ENCODE measurements at regions not wholly inside any gene's neighbourhood (a gene's known extent, or its start where the extent isn't known, plus 50 kb on each side); places are given as distances from the start of the nearest gene placed in this dataset.

DNA sequence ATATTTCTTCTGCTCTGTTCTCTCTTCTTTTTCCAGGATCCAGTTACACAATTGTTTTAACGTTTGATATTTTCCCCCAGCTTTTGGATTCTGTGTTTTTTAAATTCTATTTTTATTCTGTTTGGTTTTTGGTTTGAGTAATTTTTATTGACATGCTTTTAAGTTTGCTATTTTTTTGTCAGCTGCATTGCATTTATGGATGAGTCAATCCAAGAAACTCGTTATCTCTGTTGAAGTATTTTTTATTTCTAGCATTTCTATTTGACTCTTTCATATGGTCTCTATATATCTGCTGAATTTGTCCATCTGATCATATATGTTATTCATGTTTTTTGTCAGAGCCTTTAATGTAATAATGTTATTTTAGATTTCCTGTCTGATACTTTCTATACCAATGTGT, 65.6 kb downstream of the DDIT4L start:
- Histone ChIP-seq H2AFZ (ENCODE audit: insufficient read depth, low read depth, low read length, poor library complexity, severe bottlenecking) (no peak overlapping the region), H3K9me3 (replicated peaks in 1 of 2; ENCODE audit: control insufficient read depth in 1 of 2, insufficient read depth in 1 of 2, low read length in 2 of 2) (no peaks in the 10 kb centered on the region), H3K79me2 (ENCODE audit: insufficient read depth, low read length) (no peaks in the 10 kb centered on the region), H3K9ac (ENCODE audit: insufficient read depth, low read length, poor library complexity, severe bottlenecking) (no peak overlapping the region), H3K4me3 (replicated peaks in 1 of 3; ENCODE audit: low read depth in 2 of 3, low read length in 3 of 3) (no peak overlapping the region), H3K4me2 (replicated peaks; ENCODE audit: extremely low read depth, low read length, poor library complexity, severe bottlenecking) (no peak overlapping the region), H3K4me1 (ENCODE audit: control insufficient read depth in 1 of 2, insufficient read depth in 2 of 2, low read length in 2 of 2) (no peaks in the 10 kb centered on the region), H3K36me3 (replicated peaks in 1 of 2; ENCODE audit: control insufficient read depth in 1 of 2, insufficient read depth in 2 of 2, low read length in 2 of 2) (no peaks in the 10 kb centered on the region), H3K27ac (ENCODE audit: low read depth in 1 of 2, low read length in 2 of 2) (no peak overlapping the region), H4K20me1 (ENCODE audit: insufficient read depth, low read length) (no peaks in the 10 kb centered on the region), H3K27me3 (ENCODE audit: control insufficient read depth in 2 of 2, insufficient read depth in 2 of 2, low read length in 2 of 2) (no peaks in the 10 kb centered on the region)
- intact Hi-C loops (cut with micrococcal nuclease) = no loop called here
- no CpG with 5 or more reads among the region's 2 CpGs for whole genome bisulfite sequencing (ENCODE audit: insufficient coverage)
- no peak overlapping the region for H3K27ac Mint-ChIP-seq
- H3K9me3 Mint-ChIP-seq = peaks cover 2 to 11% (median 8%) of the 10 kb centered on the region in 7 donors
- H3K27me3 Mint-ChIP-seq (ENCODE audit: low read depth in 3 of 3) = peaks cover 0 to 2% (median 0%) of the 10 kb centered on the region in 3 donors
- no peak overlapping the region for H3K4me3 Mint-ChIP-seq
- no peaks in the 10 kb centered on the region for H3K36me3 Mint-ChIP-seq
- no peak for DNase-seq
- H3K4me1 Mint-ChIP-seq = no peaks in the 10 kb centered on the region
- TF ChIP-seq, protein P1, sequence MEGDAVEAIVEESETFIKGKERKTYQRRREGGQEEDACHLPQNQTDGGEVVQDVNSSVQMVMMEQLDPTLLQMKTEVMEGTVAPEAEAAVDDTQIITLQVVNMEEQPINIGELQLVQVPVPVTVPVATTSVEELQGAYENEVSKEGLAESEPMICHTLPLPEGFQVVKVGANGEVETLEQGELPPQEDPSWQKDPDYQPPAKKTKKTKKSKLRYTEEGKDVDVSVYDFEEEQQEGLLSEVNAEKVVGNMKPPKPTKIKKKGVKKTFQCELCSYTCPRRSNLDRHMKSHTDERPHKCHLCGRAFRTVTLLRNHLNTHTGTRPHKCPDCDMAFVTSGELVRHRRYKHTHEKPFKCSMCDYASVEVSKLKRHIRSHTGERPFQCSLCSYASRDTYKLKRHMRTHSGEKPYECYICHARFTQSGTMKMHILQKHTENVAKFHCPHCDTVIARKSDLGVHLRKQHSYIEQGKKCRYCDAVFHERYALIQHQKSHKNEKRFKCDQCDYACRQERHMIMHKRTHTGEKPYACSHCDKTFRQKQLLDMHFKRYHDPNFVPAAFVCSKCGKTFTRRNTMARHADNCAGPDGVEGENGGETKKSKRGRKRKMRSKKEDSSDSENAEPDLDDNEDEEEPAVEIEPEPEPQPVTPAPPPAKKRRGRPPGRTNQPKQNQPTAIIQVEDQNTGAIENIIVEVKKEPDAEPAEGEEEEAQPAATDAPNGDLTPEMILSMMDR (IDR thresholded peaks at IDR 0.05) = no peak

DNA sequence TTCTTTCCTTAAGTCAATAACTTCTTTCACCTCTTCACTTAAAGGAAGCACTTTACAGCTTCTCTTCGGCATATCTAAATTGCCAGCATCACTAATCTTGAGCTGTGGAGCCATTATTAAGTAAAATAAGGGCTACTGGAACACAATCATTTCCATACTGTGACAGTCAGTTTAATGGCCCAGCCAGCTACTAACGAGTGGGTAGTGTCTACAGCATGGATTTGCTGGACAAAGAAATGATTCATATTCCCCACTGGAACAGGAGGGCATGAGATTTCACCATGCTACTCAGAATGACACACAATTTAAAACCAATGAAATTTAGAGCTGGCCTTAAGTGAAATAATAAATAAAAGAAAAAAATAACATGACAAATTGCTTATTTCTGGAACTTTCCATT, 72.1 kb downstream of the DDIT4L start:
- Histone ChIP-seq H3K36me3 (replicated peaks in 1 of 2; ENCODE audit: control insufficient read depth in 1 of 2, insufficient read depth in 2 of 2, low read length in 2 of 2) (no peaks in the 10 kb centered on the region), H3K79me2 (ENCODE audit: insufficient read depth, low read length) (no peaks in the 10 kb centered on the region), H3K27me3 (ENCODE audit: control insufficient read depth in 2 of 2, insufficient read depth in 2 of 2, low read length in 2 of 2) (no peaks in the 10 kb centered on the region), H4K20me1 (ENCODE audit: insufficient read depth, low read length) (no peaks in the 10 kb centered on the region), H3K9me3 (replicated peaks in 1 of 2; ENCODE audit: control insufficient read depth in 1 of 2, insufficient read depth in 1 of 2, low read length in 2 of 2) (no peaks in the 10 kb centered on the region), H3K4me3 (replicated peaks in 1 of 3; ENCODE audit: low read depth in 2 of 3, low read length in 3 of 3) (no peak overlapping the region), H2AFZ (ENCODE audit: insufficient read depth, low read depth, low read length, poor library complexity, severe bottlenecking) (no peak overlapping the region), H3K4me2 (replicated peaks; ENCODE audit: extremely low read depth, low read length, poor library complexity, severe bottlenecking) (no peak overlapping the region), H3K9ac (ENCODE audit: insufficient read depth, low read length, poor library complexity, severe bottlenecking) (no peak overlapping the region), H3K27ac (ENCODE audit: low read depth in 1 of 2, low read length in 2 of 2) (no peak overlapping the region), H3K4me1 (ENCODE audit: control insufficient read depth in 1 of 2, insufficient read depth in 2 of 2, low read length in 2 of 2) (no peaks in the 10 kb centered on the region)
- Mint-ChIP-seq H3K4me1 (peaks cover 2% of the 10 kb centered on the region), H3K36me3 (no peaks in the 10 kb centered on the region), H3K27ac (no peak overlapping the region), H3K27me3 (ENCODE audit: low read depth in 3 of 3) (no peaks in the 10 kb centered on the region), H3K9me3 (peaks cover 0 to 3% (median 0%) of the 10 kb centered on the region in 7 donors), H3K4me3 (no peak overlapping the region)
- TF ChIP-seq, protein P1 (IDR thresholded peaks at IDR 0.05) = no peak
- no CpG with 5 or more reads among the region's 2 CpGs for WGBS (ENCODE audit: insufficient coverage)
- intact Hi-C loops (cut with micrococcal nuclease) = no loop called here
- DNase-seq = no peak
